Ishikawa (cell line): ENCODE measurements at regions not wholly inside any gene's neighbourhood (a gene's known extent, or its start where the extent isn't known, plus 50 kb on each side); places are given as distances from the start of the nearest gene placed in this dataset.

Experiments used
- CEBPB ChIP-seq: IDR thresholded peaks from 2 replicates; pipeline ENCODE4 v1.6.1; 2012
- CREB1 ChIP-seq: IDR thresholded peaks from 2 replicates; pipeline ENCODE4 v1.6.1; 2012; ENCODE audit warnings: low read depth
- EGR1 ChIP-seq: IDR thresholded peaks from 2 replicates; pipeline ENCODE4 v1.6.1; 2012
- EP300 ChIP-seq: IDR thresholded peaks from 2 replicates; pipeline ENCODE4 v1.6.1; 2012; ENCODE audit warnings: borderline replicate concordance
- FOXM1 ChIP-seq: IDR thresholded peaks from 2 replicates; pipeline ENCODE4 v1.6.1; 2012; ENCODE audit warnings: low read depth, borderline replicate concordance
- MAX ChIP-seq: IDR thresholded peaks from 2 replicates; pipeline ENCODE4 v1.6.1; 2012
- NFIC ChIP-seq: IDR thresholded peaks from 2 replicates; pipeline ENCODE4 v1.6.1; 2012
- RAD21 ChIP-seq: IDR thresholded peaks from 2 replicates; pipeline ENCODE4 v1.6.1; 2012; ENCODE audit warnings: low read depth
- TAF1 ChIP-seq: IDR thresholded peaks from 2 replicates; pipeline ENCODE4 v1.6.1; 2012; ENCODE audit warnings: low read depth, mild to moderate bottlenecking
- TCF12 ChIP-seq: IDR thresholded peaks from 2 replicates; pipeline ENCODE4 v1.6.1; 2012; ENCODE audit warnings: low read depth
- TEAD4 ChIP-seq: IDR thresholded peaks from 2 replicates; pipeline ENCODE4 v1.6.1; 2012
- USF1 ChIP-seq: IDR thresholded peaks from 2 replicates; pipeline ENCODE4 v1.6.1; 2012
- YY1 ChIP-seq: IDR thresholded peaks from 2 replicates; pipeline ENCODE4 v1.6.1; 2012; ENCODE audit warnings: low read depth
- ZBTB7A ChIP-seq: IDR thresholded peaks from 2 replicates; pipeline ENCODE4 v1.6.1; 2012; ENCODE audit warnings: low read depth
- TF ChIP-seq, protein P1 (sequence below): IDR thresholded peaks from 2 replicates; pipeline ENCODE4 v1.6.1; 2012; ENCODE audit warnings: low read depth, mild to moderate bottlenecking

DNA sequence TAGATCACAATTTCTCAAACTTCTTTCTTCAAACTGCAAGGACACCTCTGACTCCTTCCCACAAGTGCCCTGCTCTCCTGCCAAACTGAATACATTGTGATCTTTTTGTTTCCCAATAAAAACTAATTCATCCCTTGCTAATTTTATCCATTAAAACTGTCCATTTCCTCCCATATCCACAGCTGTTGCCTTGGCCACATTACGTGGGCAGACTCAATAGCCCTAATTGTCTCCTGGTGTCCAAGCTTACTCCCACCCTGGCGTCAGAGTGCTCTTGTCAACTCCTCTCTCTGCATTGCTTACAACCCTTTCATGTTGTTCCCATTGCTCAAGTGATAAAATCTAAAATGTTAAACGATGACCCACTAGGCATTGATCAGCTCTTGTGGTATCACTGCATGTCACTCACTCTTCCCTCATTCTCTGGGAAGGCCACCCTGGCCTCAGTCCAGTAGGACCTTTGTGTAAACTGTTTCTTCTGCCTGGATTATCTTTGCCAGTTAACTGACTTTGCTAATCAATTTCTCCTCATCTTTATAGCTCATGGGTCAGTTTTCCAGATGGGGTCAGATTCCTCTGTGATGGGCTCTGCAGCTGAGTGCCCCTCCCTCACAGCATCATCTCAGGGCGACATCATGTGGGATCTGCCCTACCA is 525.0 kb downstream of the SLC4A3 start:
- TF ChIP-seq CEBPB (no peak), USF1 (no peak), TAF1 (no peak), EGR1 (no peak), TEAD4 (no peak), FOXM1 (no peak), MAX (no peak), TCF12 (no peak), CREB1 (no peak), EP300 (no peak), YY1 (no peak), ZBTB7A (no peak), RAD21 (no peak), NFIC (no peak)
- TF ChIP-seq, protein P1, sequence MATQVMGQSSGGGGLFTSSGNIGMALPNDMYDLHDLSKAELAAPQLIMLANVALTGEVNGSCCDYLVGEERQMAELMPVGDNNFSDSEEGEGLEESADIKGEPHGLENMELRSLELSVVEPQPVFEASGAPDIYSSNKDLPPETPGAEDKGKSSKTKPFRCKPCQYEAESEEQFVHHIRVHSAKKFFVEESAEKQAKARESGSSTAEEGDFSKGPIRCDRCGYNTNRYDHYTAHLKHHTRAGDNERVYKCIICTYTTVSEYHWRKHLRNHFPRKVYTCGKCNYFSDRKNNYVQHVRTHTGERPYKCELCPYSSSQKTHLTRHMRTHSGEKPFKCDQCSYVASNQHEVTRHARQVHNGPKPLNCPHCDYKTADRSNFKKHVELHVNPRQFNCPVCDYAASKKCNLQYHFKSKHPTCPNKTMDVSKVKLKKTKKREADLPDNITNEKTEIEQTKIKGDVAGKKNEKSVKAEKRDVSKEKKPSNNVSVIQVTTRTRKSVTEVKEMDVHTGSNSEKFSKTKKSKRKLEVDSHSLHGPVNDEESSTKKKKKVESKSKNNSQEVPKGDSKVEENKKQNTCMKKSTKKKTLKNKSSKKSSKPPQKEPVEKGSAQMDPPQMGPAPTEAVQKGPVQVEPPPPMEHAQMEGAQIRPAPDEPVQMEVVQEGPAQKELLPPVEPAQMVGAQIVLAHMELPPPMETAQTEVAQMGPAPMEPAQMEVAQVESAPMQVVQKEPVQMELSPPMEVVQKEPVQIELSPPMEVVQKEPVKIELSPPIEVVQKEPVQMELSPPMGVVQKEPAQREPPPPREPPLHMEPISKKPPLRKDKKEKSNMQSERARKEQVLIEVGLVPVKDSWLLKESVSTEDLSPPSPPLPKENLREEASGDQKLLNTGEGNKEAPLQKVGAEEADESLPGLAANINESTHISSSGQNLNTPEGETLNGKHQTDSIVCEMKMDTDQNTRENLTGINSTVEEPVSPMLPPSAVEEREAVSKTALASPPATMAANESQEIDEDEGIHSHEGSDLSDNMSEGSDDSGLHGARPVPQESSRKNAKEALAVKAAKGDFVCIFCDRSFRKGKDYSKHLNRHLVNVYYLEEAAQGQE, result no peak

- TF ChIP-seq CEBPB (no peak), MAX (no peak), EGR1 (no peak), USF1 (no peak), TAF1 (no peak), FOXM1 (no peak), ZBTB7A (no peak), NFIC (no peak), YY1 (no peak), EP300 (no peak), TEAD4 (no peak), CREB1 (no peak), RAD21 (no peak)
- TF ChIP-seq, protein P1, result no peak
Observed at GRCh38 chr2:220153118-220153517, 525.7 kb downstream of the SLC4A3 start.

- no peak for TF ChIP-seq MAX
- no peak for TF ChIP-seq EP300
- TF ChIP-seq CEBPB, result no peak
- TF ChIP-seq FOXM1, result no peak
- TF ChIP-seq, protein P1, result no peak
- TF ChIP-seq USF1, result no peak
Observed at GRCh38 chr2:220154304-220154703, 526.9 kb downstream of the SLC4A3 start.

DNA sequence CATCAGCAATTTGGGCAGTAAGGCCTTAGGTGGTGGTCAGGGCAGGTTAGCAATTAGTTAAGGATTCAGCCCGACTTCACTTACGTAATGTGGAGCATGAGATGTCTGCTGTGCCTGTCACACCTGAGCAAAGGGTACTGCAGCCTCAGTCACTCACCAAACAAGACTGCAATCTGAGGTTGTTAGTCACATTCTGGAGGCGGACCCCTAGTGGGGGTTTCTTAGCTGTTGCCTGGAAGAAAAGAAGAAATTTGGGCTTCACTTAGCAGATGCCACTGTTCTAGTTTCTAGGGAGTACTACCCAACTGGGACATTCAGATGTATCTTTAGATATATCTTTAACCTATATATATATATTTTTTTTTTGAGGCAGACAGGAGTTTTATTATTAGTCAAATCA is 529.9 kb downstream of the SLC4A3 start:
- TF ChIP-seq YY1, result no peak
- no peak for TF ChIP-seq CREB1
- no peak for TF ChIP-seq NFIC
- no peak for TF ChIP-seq EP300
- TF ChIP-seq EGR1, result no peak
- TF ChIP-seq ZBTB7A, result no peak
- no peak for TF ChIP-seq RAD21
- TF ChIP-seq, protein P1, result no peak
- no peak for TF ChIP-seq USF1
- no peak for TF ChIP-seq TEAD4
- no peak for TF ChIP-seq TAF1
- TF ChIP-seq CEBPB, result no peak
- TF ChIP-seq FOXM1, result no peak
